Natural killer cell treated with Interleukin-12 subunit alpha and Interleukin-12 subunit beta and Interleukin-15 and Interleukin-18, amount 100 ng/mL, for 72 hours (primary cell): ENCODE measurements at regions not wholly inside any gene's neighbourhood (a gene's known extent, or its start where the extent isn't known, plus 50 kb on each side); places are given as distances from the start of the nearest gene placed in this dataset.

Experiments used
- ATAC-seq, 2 donors: fragments of 150-1000 bp; cut with Tn5 transposase in 1 of 2; sonication (Bioruptor Pico), chemical (Tn5 transposase) in 1 of 2; 2 replicates each; pipeline ENCODE4 v1.10.0; 2021
- DNase-seq: peaks from one replicate; pipeline ENCODE4 v3.0.0; 2022; ENCODE audit warnings: low spot score
- H3K27ac Mint-ChIP-seq, 2 donors: 1 replicate in 1 of 2; 2 replicates in 1 of 2; pipeline ENCODE4 v1.8.0; 2022; ENCODE audit warnings: mixed read lengths in 2 of 2, mild to moderate bottlenecking in 1 of 2, moderate library complexity in 1 of 2
- H3K27me3 Mint-ChIP-seq, 2 donors: 1 replicate in 1 of 2; 2 replicates in 1 of 2; pipeline ENCODE4 v1.8.0; 2022; ENCODE audit warnings: mixed read lengths in 2 of 2
- H3K36me3 Mint-ChIP-seq: one replicate; pipeline ENCODE4 v1.8.0; 2022; ENCODE audit warnings: mixed read lengths
- H3K4me1 Mint-ChIP-seq, 2 donors: 1 replicate in 1 of 2; 2 replicates in 1 of 2; pipeline ENCODE4 v1.8.0; 2022; ENCODE audit warnings: low read depth in 2 of 2, mixed read lengths in 2 of 2, mild to moderate bottlenecking in 1 of 2
- H3K4me3 Mint-ChIP-seq: one replicate; pipeline ENCODE4 v1.8.0; 2022; ENCODE audit warnings: mixed read lengths
- H3K9me3 Mint-ChIP-seq: 2 replicates; pipeline ENCODE4 v1.8.0; 2022; ENCODE audit warnings: mixed read lengths

DNA sequence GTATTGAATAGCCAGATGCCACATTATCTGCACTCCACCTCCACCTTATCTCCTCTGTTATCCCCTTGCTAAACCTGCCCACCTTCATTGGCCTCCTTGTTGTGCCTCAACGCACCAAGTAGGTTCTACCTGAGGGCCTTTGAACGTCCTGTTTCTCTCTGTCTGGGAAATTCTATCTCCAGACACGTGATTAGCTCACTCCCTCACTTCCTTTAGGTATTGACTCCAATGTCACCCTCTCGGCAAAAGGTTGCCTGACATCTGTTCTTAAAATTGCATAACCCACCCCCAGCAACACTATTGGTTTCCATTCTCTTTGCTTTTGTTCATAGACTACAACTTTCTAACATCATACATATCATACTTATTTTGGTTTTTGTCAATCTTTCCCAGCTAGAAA is 56.5 kb upstream of the MEDAG start:
- H3K27me3 Mint-ChIP-seq = peaks cover 6 to 7% of the 10 kb centered on the region in 2 donors
- H3K27ac Mint-ChIP-seq = no peak overlapping the region
- no peaks in the 10 kb centered on the region for H3K9me3 Mint-ChIP-seq
- peaks cover 8 to 12% of the 10 kb centered on the region in 2 donors for H3K4me1 Mint-ChIP-seq
- no peak for DNase-seq
- no peaks in the 10 kb centered on the region for H3K36me3 Mint-ChIP-seq
- H3K4me3 Mint-ChIP-seq = no peak overlapping the region
- no peak for ATAC-seq

DNA sequence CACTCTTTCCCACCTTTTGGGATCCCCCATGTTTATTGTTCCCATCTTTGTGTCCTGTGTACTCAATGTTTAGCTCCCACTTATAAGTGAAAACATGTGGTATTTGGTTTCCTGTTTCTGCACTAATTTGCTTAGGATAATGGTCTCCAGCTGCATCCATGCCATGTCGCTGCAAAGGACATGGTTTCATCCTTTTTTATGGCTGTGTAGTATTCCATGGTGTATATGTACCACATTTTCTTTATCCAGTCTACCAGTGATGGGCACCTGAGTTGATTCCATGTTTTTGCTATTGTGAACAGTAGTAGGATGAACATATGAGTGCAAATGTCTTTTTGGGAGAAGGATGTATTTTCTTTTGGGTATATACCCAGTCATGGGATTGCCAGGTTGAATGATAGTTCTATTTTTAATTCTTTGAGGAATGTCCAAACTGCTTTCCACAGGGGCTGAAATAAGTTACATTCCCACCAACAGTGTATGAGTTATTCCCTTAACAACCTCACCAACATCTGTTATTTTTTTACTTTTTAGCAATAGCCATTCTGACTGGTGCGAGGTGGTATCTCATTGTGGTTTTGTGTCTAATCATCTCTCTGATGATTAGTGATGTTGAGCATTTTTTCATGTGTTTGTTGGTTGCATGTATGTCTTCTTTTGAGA is 55.7 kb upstream of the MEDAG start:
- no peak for DNase-seq
- no peaks in the 10 kb centered on the region for H3K9me3 Mint-ChIP-seq
- no peaks in the 10 kb centered on the region for H3K36me3 Mint-ChIP-seq
- no peak overlapping the region for H3K27ac Mint-ChIP-seq
- no peak overlapping the region for H3K4me3 Mint-ChIP-seq
- no peak for ATAC-seq
- peaks cover 8 to 10% of the 10 kb centered on the region in 2 donors for H3K4me1 Mint-ChIP-seq
- peaks cover 6 to 7% of the 10 kb centered on the region in 2 donors for H3K27me3 Mint-ChIP-seq

DNA sequence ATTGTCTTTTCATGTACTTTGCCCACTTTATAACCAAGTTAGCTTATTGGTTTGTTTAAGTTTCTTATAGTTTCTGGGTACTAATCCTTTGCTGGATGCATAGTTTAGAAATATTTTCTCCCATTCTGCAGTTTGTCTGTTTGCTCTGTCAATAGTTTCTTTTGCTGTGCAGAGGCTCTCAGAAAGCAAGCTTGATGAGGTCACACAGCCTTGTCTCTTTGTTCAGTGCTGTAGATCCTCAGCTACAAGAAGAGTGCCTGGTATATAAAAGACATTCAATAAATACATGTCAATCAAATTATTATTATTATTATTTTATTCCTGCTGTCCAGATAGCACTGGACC is 55.2 kb upstream of the MEDAG start:
- Mint-ChIP-seq H3K4me3 (no peak overlapping the region), H3K4me1 (peaks cover 7 to 8% of the 10 kb centered on the region in 2 donors)

DNA sequence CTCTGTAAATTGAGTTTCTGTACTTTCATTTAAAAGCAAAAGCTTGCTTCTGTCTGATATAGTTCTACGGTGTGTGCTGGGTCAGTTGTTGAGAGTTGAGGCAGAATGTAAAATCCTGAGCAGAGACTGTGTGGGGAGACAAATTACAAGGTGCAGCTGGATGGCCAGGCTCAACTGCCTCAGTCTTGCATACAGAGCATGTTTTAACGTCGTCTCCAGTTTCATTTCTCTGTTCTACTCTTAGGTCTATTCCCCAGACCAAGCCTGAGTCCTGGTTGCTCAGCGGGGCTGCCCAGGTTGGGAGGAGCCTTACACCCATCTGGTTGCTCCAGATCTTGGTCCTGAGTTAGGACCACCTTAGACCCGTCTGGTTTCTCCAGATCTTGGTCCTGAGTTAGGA is 54.4 kb upstream of the MEDAG start:
- Mint-ChIP-seq H3K36me3 (no peaks in the 10 kb centered on the region), H3K27ac (no peak overlapping the region), H3K4me3 (no peak overlapping the region), H3K27me3 (peaks cover 6 to 7% of the 10 kb centered on the region in 2 donors), H3K9me3 (no peaks in the 10 kb centered on the region), H3K4me1 (peaks cover 7 to 8% of the 10 kb centered on the region in 2 donors)
- DNase-seq (no peak), ATAC-seq (no peak)

More for the DNA sequence above, 55.2 kb upstream of the MEDAG start:
- DNase-seq = no peak
- no peaks in the 10 kb centered on the region for H3K36me3 Mint-ChIP-seq
- no peak for ATAC-seq
- H3K27ac Mint-ChIP-seq = no peak overlapping the region
- no peaks in the 10 kb centered on the region for H3K9me3 Mint-ChIP-seq
- H3K27me3 Mint-ChIP-seq = peaks cover 6 to 7% of the 10 kb centered on the region in 2 donors

DNA sequence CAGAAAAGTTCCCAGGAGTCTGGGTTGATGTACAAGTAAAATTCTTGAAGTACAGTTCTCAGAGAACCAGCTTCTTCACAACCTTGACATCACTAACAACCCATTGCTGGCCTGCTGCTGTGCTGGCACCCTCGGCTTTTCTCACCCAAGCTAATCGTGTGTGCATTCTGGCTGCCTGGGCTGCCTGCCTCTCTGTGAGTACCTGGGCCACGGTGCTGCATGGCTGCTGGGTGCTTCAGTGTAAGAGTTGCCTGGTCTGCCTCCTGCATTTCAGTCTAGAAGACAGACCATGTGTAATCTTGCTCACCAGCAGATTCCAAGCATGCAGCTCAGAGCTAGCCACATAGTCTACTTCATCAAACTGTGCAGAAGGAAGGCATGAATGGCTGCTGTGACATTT is 50.5 kb upstream of the MEDAG start:
- ATAC-seq (no peak), DNase-seq (no peak)
- Mint-ChIP-seq H3K4me3 (no peak overlapping the region), H3K4me1 (no peaks in the 10 kb centered on the region), H3K27me3 (peaks cover 6 to 7% of the 10 kb centered on the region in 2 donors), H3K27ac (no peak overlapping the region), H3K9me3 (no peaks in the 10 kb centered on the region), H3K36me3 (no peaks in the 10 kb centered on the region)

DNA sequence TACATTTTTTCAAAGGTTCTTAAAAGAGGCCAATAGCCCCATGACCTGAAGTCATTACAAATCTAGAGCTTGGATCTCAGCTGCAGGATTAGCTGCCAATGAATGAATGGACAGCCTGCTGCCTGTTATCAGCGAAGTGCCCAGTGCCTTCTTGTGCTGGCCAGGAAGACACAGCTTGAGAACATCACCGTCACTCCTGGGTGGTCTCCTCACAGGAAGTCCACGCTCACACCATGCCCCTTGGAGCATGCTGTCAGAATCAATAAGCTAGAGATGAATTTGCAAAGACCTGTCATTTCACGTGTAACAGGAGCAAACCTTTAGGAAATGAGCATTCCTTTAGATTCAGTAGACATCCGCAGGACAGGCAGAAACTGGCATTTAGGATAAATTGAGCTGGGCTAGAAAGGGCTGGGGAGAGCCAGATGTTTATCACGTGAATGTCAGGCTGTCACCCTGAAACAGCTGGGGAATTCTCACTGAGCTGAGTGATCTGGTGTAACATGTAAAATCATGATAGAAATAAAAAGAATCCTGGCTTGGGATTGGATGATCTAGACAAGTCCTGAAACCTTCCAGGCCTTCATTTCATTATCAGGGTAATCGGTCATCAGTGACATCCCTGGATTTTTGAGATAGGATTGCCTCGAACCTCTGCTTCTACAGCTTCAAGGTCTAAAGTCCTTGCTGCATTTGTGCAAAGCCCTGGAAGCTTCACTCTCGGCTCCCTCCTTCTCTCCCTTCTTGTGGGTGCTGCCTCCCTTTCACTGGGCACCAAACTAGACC is 49.9 kb upstream of the MEDAG start:
- H3K4me1 Mint-ChIP-seq = no peaks in the 10 kb centered on the region
- no peaks in the 10 kb centered on the region for H3K36me3 Mint-ChIP-seq
- H3K27ac Mint-ChIP-seq = no peak overlapping the region
- H3K4me3 Mint-ChIP-seq = no peak overlapping the region
- peaks cover 6 to 7% of the 10 kb centered on the region in 2 donors for H3K27me3 Mint-ChIP-seq
- DNase-seq (no peak), ATAC-seq (no peak)
- no peaks in the 10 kb centered on the region for H3K9me3 Mint-ChIP-seq
